B cell (primary cell): ENCODE measurements at regions not wholly inside any gene's neighbourhood (a gene's known extent, or its start where the extent isn't known, plus 50 kb on each side); places are given as distances from the start of the nearest gene placed in this dataset.

Experiments
- ATAC-seq: fragments of 200-7000 bp; cut with Tn5 transposase; one replicate; pipeline ENCODE4 v1.10.0; 2021; ENCODE audit warnings: low read depth, mild to moderate bottlenecking, moderate number of reproducible peaks, moderate library complexity
- CTCF ChIA-PET: fragments of 350-600 bp; sonication (Branson Sonifier 250); formaldehyde crosslinking; loops from one replicate; lab custom pipeline; 2021; ENCODE audit warnings: antibody characterized with exemption, inconsistent platforms; lab: Charles Lee
- POLR2A ChIA-PET: fragments of 350-600 bp; sonication (Branson Sonifier 250); formaldehyde crosslinking; loops from one replicate; lab custom pipeline; 2021; ENCODE audit warnings: antibody characterized with exemption; lab: Charles Lee
- DNase-seq: peaks from one replicate; pipeline ENCODE4 v3.0.0; 2013
- H2AFZ ChIP-seq: 2 replicates; pipeline ENCODE4 v1.6.1; 2012; ENCODE audit warnings: mild to moderate bottlenecking, low read depth, low read length; ENCODE audit not compliant: insufficient read depth, poor library complexity, severe bottlenecking
- H3K27ac ChIP-seq, 2 donors: 1 replicate in 1 of 2; 2 replicates in 1 of 2; pipeline ENCODE4 v1.5.1; 2012 to 2013; ENCODE audit warnings: low read length in 2 of 2, mild to moderate bottlenecking in 2 of 2, moderate library complexity in 1 of 2
- H3K27me3 ChIP-seq, 4 experiments: fragments of 200-600 bp in 1 of 4; sonication (generic) in 1 of 4; replicated peaks in 1 of 4; 1 replicate in 2 of 4; 2 replicates in 2 of 4; pipeline versions ENCODE4 v1.6.1 to v1.7.0; 2013 to 2016; ENCODE audit warnings: low read length in 3 of 4, mild to moderate bottlenecking in 2 of 4, mixed read lengths in 1 of 4, moderate library complexity in 1 of 4; ENCODE audit not compliant: insufficient read depth in 4 of 4, control insufficient read depth in 3 of 4; ENCODE audit errors: control extremely low read depth in 1 of 4
- H3K36me3 ChIP-seq, 2 experiments: replicated peaks in 1 of 2; 1 replicate in 1 of 2; 2 replicates in 1 of 2; pipeline versions ENCODE4 v1.6.1 to v1.7.1; 2013; ENCODE audit warnings: low read length in 1 of 2; ENCODE audit not compliant: insufficient read depth in 2 of 2, control insufficient read depth in 1 of 2; ENCODE audit errors: control extremely low read depth in 1 of 2, extremely low read depth in 1 of 2
- H3K4me1 ChIP-seq, 2 donors: fragments of 200-600 bp in 1 of 2; sonication (generic) in 1 of 2; 1 replicate in 1 of 2; 2 replicates in 1 of 2; pipeline versions ENCODE4 v1.5.1 to v1.6.1; 2013 to 2017; ENCODE audit warnings: low read length in 2 of 2; ENCODE audit not compliant: control insufficient read depth in 2 of 2, insufficient read depth in 2 of 2
- H3K4me2 ChIP-seq: replicated peaks from 2 replicates; pipeline ENCODE3; 2012; ENCODE audit warnings: mild to moderate bottlenecking, low read depth, low read length; ENCODE audit not compliant: poor library complexity, severe bottlenecking
- H3K4me3 ChIP-seq, 5 experiments: fragments of 200-600 bp in 1 of 5; sonication (generic) in 1 of 5; 1 replicate in 3 of 5; 2 replicates in 2 of 5; pipeline versions ENCODE4 v1.5.1 to v1.7.0; 2011 to 2016; ENCODE audit warnings: low read length in 4 of 5, mild to moderate bottlenecking in 4 of 5, low read depth in 2 of 5, control low read depth in 1 of 5, moderate library complexity in 1 of 5; ENCODE audit not compliant: insufficient read depth in 1 of 5; ENCODE audit errors: control extremely low read depth in 1 of 5, extremely low read depth in 1 of 5
- H3K79me2 ChIP-seq: fragments of 200-600 bp; sonication (generic); one replicate; pipeline ENCODE4 v1.6.0; 2016; ENCODE audit warnings: low read length; ENCODE audit not compliant: control insufficient read depth, insufficient read depth
- H3K9ac ChIP-seq: fragments of 200-600 bp; sonication (generic); 2 replicates; pipeline ENCODE4 v1.6.1; 2017; ENCODE audit warnings: mild to moderate bottlenecking, low read length, moderate library complexity
- H3K9me3 ChIP-seq, 3 donors: one replicate each; pipeline versions ENCODE4 v1.6.1 to v1.7.1; 2013; ENCODE audit warnings: low read length in 2 of 3; ENCODE audit not compliant: control insufficient read depth in 2 of 3, insufficient read depth in 1 of 3; ENCODE audit errors: control extremely low read depth in 1 of 3
- H4K20me1 ChIP-seq: 2 replicates; pipeline ENCODE4 v1.6.0; 2012; ENCODE audit warnings: mild to moderate bottlenecking, low read length; ENCODE audit not compliant: insufficient read depth, control insufficient read depth, poor library complexity, severe bottlenecking
- H3K27ac Mint-ChIP-seq: one replicate; pipeline ENCODE4 v1.8.0; 2021; ENCODE audit warnings: mixed read lengths
- H3K27me3 Mint-ChIP-seq: one replicate; pipeline ENCODE4 v1.8.0; 2021; ENCODE audit warnings: mixed read lengths
- H3K4me1 Mint-ChIP-seq: one replicate; pipeline ENCODE4 v1.8.0; 2021; ENCODE audit warnings: mixed read lengths
- H3K4me3 Mint-ChIP-seq: one replicate; pipeline ENCODE4 v1.8.0; 2021; ENCODE audit warnings: mixed read lengths
- H3K9me3 Mint-ChIP-seq: one replicate; pipeline ENCODE4 v1.8.0; 2022; ENCODE audit warnings: mixed read lengths; ENCODE audit not compliant: insufficient read depth
- EZH2 ChIP-seq: IDR thresholded peaks from 2 replicates; pipeline ENCODE4 v1.6.1; 2012; ENCODE audit warnings: borderline replicate concordance, low read depth, mild to moderate bottlenecking, moderate library complexity, low read length; ENCODE audit not compliant: insufficient read depth, poor library complexity, severe bottlenecking
- WGBS: methylation state at CpG from one replicate; pipeline ENCODE4 v1.1.5; 2013; ENCODE audit warnings: missing lambda C conversion rate; ENCODE audit not compliant: insufficient coverage; 5-methylcytosine and 5-hydroxymethylcytosine counted together
- intact Hi-C: fragments of 100-400 bp; cut with micrococcal nuclease; formaldehyde crosslinking; loops from one replicate; pipeline ENCODE4 v1.10.0; 2022
- TF ChIP-seq, protein P1 (sequence below): fragments of 200-600 bp; IDR thresholded peaks from one replicate; pipeline ENCODE4 v1.8.0; 2022; ENCODE audit warnings: antibody characterized with exemption, mild to moderate bottlenecking

GRCh38 chr18:73901151-73901550 lies 246.5 kb downstream of the FBXO15 start:
- H3K27me3 ChIP-seq: peaks cover 0 to 3% (median 0%) of the 10 kb centered on the region in 4 experiments
- no peaks in the 10 kb centered on the region for H3K27me3 Mint-ChIP-seq
- TF ChIP-seq EZH2: no peak
- TF ChIP-seq, protein P1, sequence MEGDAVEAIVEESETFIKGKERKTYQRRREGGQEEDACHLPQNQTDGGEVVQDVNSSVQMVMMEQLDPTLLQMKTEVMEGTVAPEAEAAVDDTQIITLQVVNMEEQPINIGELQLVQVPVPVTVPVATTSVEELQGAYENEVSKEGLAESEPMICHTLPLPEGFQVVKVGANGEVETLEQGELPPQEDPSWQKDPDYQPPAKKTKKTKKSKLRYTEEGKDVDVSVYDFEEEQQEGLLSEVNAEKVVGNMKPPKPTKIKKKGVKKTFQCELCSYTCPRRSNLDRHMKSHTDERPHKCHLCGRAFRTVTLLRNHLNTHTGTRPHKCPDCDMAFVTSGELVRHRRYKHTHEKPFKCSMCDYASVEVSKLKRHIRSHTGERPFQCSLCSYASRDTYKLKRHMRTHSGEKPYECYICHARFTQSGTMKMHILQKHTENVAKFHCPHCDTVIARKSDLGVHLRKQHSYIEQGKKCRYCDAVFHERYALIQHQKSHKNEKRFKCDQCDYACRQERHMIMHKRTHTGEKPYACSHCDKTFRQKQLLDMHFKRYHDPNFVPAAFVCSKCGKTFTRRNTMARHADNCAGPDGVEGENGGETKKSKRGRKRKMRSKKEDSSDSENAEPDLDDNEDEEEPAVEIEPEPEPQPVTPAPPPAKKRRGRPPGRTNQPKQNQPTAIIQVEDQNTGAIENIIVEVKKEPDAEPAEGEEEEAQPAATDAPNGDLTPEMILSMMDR: no peak
- H3K9me3 Mint-ChIP-seq: no peaks in the 10 kb centered on the region
- DNase-seq (no peak), ATAC-seq (no peak)
- H3K27ac Mint-ChIP-seq: no peak overlapping the region
- intact Hi-C loops: no loop called here
- no peaks in the 10 kb centered on the region for H3K4me1 ChIP-seq
- ChIA-PET POLR2A (no interaction called here), CTCF (no interaction called here)
- no peak overlapping the region for H3K4me3 Mint-ChIP-seq
- H2AFZ ChIP-seq: no peak overlapping the region
- no peak overlapping the region for H3K4me2 ChIP-seq
- no peaks in the 10 kb centered on the region for H3K79me2 ChIP-seq
- H3K4me3 ChIP-seq: no peak overlapping the region
- H3K27ac ChIP-seq: no peak overlapping the region
- no peak overlapping the region for H3K9ac ChIP-seq
- no peaks in the 10 kb centered on the region for H3K4me1 Mint-ChIP-seq
- no peaks in the 10 kb centered on the region for H3K36me3 ChIP-seq
- no peaks in the 10 kb centered on the region for H4K20me1 ChIP-seq
- no peaks in the 10 kb centered on the region for H3K9me3 ChIP-seq
- WGBS: 83% methylated on average over 8 of the region's 9 CpGs

GRCh38 chr18:73900106-73900835 lies 247.4 kb downstream of the FBXO15 start:
- intact Hi-C loops: no loop called here
- Histone ChIP-seq H3K9me3 (no peaks in the 10 kb centered on the region), H3K4me3 (no peak overlapping the region), H4K20me1 (no peaks in the 10 kb centered on the region), H3K27me3 (peaks cover 0 to 3% (median 0%) of the 10 kb centered on the region in 4 experiments), H3K79me2 (no peaks in the 10 kb centered on the region), H2AFZ (no peak overlapping the region), H3K4me2 (no peak overlapping the region), H3K36me3 (no peaks in the 10 kb centered on the region), H3K4me1 (no peaks in the 10 kb centered on the region), H3K27ac (no peak overlapping the region), H3K9ac (no peak overlapping the region)
- WGBS: 61% methylated on average over 4 of the region's 7 CpGs
- no peak for DNase-seq
- ChIA-PET CTCF (no interaction called here), POLR2A (no interaction called here)
- no peak for TF ChIP-seq EZH2
- TF ChIP-seq, protein P1: no peak
- no peaks in the 10 kb centered on the region for H3K4me1 Mint-ChIP-seq
- no peak for ATAC-seq
- H3K4me3 Mint-ChIP-seq: no peak overlapping the region
- H3K27me3 Mint-ChIP-seq: no peaks in the 10 kb centered on the region
- no peaks in the 10 kb centered on the region for H3K9me3 Mint-ChIP-seq
- H3K27ac Mint-ChIP-seq: no peak overlapping the region
